GM12878 (cell line): ENCODE measurements at regions not wholly inside any gene's neighbourhood (a gene's known extent, or its start where the extent isn't known, plus 50 kb on each side); places are given as distances from the start of the nearest gene placed in this dataset.

Experiments used
- ASH2L ChIP-seq: fragments of 300-600, 200-600 bp; sonication (generic); IDR thresholded peaks from 2 replicates; pipeline ENCODE4 v1.6.1; 2017; ENCODE audit warnings: low read depth, mild to moderate bottlenecking, borderline replicate concordance
- CTCF ChIP-seq, 3 experiments: IDR thresholded peaks in 2 of 3; conservative IDR thresholded peaks in 1 of 3; 2 replicates each; pipeline ENCODE4 v1.5.1; 2011; ENCODE audit warnings: low read depth in 3 of 3, low read length in 3 of 3, mild to moderate bottlenecking in 3 of 3, control low read depth in 2 of 3, moderate library complexity in 2 of 3, inconsistent platforms in 1 of 3, mixed read lengths in 1 of 3; ENCODE audit not compliant: control insufficient read depth in 2 of 3, insufficient read depth in 1 of 3; ENCODE audit errors: extremely low read depth in 1 of 3
- FOS ChIP-seq: IDR thresholded peaks from 3 replicates; pipeline ENCODE4 v1.6.1; 2011; ENCODE audit warnings: borderline replicate concordance; ENCODE audit not compliant: insufficient read length; ENCODE audit errors: extremely low read depth
- NFXL1 ChIP-seq: fragments of 450-650 bp; IDR thresholded peaks from 2 replicates; pipeline ENCODE4 v1.6.1; 2017; ENCODE audit warnings: antibody characterized with exemption, mild to moderate bottlenecking, borderline replicate concordance
- NR2C2 ChIP-seq: IDR thresholded peaks from 2 replicates; pipeline ENCODE4 v1.6.1; 2011; ENCODE audit warnings: borderline replicate concordance, low read depth; ENCODE audit not compliant: control insufficient read depth, insufficient read length
- PBX3 ChIP-seq: IDR thresholded peaks from 2 replicates; pipeline ENCODE4 v1.6.1; 2011; ENCODE audit warnings: mild to moderate bottlenecking, low read depth, low read length, moderate library complexity; ENCODE audit not compliant: insufficient replicate concordance
- REST ChIP-seq: IDR thresholded peaks from 2 replicates; pipeline ENCODE4 v1.6.1; 2012; ENCODE audit warnings: mild to moderate bottlenecking, low read depth, low read length
- SREBF1 ChIP-seq: IDR thresholded peaks from 2 replicates; pipeline ENCODE4 v1.6.1; 2012; ENCODE audit warnings: mild to moderate bottlenecking, low read length

DNA sequence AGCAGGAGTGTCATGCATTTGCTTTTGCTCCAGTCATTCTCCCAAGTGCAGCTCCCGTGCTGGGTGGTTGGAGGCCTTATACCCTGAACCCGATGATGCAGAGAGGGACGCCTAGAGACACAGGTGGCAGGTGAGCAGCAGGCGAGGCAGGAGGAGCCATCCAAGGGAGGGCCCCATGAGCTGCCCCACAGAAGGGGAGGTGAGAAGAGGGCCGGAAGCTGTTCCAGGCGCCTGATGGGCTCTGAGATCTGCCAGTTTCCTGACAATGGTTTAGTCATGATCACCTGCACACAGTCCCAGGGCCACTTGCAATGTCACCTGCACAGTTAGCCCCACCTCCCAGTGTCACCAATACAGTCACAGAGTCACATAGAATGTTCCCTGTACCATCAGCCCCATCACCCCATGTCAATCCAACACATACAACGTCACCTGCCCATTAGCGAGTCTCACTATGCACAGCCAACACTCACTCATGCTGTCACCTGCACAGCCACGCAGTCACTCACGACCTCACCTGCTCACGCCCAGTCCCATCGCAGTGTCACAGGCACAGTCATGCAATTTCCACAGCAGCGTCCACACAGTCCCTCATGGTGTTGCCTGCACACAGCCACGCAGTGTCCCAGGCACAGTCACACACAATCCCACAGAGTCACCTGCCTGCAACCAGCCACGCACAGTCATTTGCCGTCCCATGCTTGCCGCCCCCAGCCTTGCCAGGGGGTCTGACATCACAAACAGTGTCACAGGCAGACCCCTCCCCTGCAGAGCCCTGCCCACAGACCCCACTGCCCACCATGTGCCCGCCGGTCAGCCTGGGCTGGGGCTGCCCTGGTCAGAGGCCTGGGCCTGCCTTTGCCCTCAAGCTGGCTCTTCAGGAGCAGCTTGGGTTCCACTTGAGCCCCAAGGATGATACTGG is 113.4 kb downstream of the LHX2 start (continued):
- TF ChIP-seq REST, result no peak
- TF ChIP-seq NR2C2, result peak; percentile 28
- no peak for TF ChIP-seq CTCF (IDR thresholded peaks at IDR 0.05 in 2 of 3, conservative IDR thresholded peaks at IDR 0.05 in 1 of 3; ENCODE audit: control insufficient read depth in 2 of 3, extremely low read depth in 1 of 3, insufficient read depth in 1 of 3, low read depth in 3 of 3, low read length in 3 of 3)
- TF ChIP-seq SREBF1, result no peak
- no peak for TF ChIP-seq FOS
- TF ChIP-seq ASH2L, result no peak
- no peak for TF ChIP-seq NFXL1
- peak; percentile 43 for TF ChIP-seq PBX3
